NCI-H2227 treated with DMSO at 0.1 percent for 48 hours (cell line): ENCODE measurements at regions not wholly inside any gene's neighbourhood (a gene's known extent, or its start where the extent isn't known, plus 50 kb on each side); places are given as distances from the start of the nearest gene placed in this dataset.
"Not testable (repeated sequence)": the region's sequence is repeated elsewhere in the genome, so short reads cannot be mapped to it uniquely, and the experiment has no call there.

Experiments used
- DNase-seq: peaks from one replicate; lab custom pipeline; 2025; lab: John Stamatoyannopoulos, UW

DNA sequence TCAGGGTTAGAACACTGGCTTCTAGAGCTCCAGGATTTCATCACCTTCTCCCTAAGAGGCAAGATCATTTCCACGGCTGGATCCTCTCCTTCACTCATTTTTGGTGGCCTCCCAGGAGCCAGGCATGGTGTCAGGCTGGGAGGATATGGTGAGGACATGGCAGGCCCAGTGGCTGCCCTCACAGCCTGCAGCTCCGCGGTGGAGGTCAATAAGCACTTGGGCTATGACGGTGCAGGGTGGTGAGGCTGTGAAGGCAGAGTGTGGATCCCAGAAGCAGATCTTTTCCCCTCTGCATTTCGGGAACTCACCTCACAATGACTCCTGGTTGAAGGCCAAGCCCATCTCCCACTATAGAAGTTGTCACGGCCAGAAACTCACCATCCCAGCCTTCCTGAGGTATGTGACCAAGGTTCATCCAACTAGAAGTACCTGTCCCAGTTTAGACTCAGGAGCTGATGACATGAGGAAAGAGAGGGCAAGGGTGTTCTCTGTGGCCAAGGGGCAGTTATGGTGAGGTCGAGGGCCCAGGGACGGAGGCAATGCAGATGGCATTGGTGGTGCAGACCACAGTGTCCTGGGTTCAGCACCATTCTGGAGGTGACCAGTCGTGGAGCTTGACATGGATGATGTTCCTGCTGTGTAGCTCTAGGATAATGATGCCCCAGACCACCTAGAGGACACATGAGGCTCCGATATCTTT, 100.1 kb upstream of the SMAD3 start:
- DNase-seq: no peak

DNA sequence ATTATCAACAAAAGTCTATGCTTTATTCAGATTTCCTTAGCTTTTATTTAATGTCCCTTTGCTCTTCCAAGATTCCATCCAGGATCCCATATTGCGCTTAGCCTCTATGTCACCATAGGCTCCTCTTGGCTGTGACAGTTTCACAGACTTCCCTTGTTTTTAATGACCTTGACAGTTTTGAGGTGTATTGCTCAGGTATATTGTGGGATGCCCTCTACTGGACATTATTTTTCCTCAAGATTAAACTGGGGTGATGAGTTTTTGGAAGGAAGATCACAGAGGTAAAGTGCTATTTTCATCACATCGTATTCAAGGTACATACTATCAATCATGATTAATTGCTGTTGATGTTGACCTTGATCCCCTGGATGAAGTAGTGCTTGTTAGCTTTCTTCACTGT, 99.1 kb upstream of the SMAD3 start:
- no peak for DNase-seq

DNA sequence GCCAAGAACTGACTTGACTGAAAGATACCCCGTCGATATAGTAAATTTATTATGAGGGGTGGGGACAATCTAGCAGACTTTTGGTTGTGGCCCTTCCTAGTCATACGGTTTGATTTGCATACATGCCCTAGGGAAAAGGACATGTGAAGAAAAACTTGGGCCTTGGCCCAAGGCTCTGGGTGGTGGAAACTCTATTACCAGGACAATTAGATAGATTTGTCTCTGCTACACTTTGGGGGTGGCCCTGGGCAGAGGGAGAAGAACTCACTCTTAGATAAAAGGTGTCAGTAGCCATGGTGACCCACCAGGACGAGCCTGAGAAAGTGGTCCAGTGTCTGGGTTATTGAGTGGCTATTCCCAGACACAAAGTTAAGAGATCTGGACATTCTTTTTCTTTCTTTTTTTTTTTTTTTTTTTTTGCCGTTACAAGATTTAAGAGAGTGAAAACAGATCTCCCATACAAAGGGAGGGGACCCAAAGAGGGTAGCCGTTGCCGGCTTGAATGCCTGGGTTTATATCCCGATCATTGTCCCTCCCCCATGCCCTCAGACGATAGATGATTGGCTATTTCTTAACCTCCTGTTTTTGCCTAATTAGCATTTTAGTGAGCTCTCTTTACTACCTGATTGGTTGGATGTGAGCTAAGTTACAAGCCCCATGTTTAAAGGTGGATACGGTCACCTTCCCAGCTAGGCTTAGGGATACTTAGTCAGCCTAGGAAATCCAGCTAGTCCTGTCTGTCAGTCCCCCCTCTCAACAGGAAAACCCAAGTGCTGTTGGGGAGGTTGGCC, 96.4 kb upstream of the SMAD3 start:
- no peak for DNase-seq

DNA sequence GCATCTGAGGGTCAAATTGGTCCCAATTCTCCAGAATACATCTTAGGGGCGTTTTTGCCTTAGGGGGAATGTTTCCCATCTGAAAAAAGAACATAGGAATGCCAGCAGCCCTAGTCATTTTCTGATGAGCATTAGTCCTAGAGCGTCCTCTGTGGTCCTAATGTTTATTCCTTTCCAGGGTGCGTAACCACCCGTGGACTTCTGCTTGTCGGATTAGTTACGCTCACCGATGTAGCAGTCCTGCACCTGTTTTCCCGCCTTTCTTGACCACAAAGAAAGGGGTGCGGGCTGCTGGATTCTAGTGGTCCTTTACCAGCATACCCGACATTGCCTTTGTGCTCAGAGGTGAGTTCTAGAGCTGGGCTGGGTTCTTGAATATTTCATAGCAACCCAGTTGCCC, 91.3 kb upstream of the SMAD3 start:
- not testable (repeated sequence) for DNase-seq

DNA sequence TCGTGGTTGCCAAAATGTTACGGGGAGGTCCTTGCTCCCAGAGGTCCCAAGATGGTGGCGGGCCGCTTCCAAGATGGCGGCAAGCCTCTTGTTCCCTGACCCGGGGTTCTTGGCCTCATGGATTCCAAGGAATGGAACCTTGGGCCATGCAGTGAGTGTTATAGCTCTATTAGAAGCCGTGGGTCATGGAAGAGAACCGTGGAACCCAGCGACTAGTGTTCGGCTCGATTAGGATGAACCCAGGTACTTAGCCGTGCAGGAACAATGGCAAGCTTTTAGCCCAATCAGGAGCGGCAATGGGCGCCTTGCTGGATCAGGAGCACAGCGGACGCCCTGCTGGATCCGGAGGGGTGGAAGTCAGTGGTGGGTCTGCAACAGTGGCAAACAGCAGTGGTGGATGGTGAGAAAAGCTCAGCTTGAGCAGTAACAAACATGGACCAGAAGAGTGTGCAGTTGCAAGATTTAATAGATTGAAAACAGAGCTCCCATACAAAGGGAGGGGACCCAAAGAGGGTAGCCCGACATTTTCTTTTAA, 89.2 kb upstream of the SMAD3 start:
- not testable (repeated sequence) for DNase-seq

DNA sequence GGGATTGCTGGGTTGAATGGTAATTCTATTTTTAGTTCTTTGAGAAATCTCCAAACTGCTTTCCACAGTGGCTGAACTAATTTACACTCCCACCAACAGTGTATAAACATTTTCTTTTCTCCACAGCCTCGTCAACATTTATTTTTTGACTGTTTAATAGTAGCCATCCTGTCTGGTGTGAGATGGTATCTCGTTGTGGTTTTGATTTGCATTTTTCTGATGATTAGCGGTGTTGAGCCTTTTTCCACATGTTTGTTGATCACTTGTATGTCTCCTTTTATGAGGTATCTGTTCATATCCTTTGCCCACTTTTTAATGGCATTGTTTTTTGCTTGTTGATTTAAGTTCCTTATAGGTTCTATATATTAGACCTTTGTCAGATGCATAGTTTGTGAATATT, 85.1 kb upstream of the SMAD3 start:
- DNase-seq: not testable (repeated sequence)

DNA sequence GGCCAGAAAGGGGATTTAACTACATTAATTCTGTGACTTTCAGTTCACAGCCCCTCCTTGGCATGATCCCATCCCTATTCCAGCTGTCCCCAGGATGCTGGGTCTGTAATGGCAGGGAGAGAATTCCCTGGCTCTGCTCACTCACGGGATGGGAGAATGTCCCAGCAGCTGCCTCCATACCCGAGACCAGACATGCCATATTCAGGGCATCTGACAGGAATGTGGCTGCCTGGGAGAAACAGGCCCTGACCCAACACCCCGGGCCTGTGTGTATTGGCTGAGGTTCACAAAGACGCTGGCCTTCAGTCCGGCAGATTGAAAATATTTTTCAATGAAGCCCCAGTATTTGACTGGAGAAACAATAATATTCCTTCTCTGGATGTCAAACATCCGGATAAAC, 83.6 kb upstream of the SMAD3 start:
- no peak for DNase-seq

DNA sequence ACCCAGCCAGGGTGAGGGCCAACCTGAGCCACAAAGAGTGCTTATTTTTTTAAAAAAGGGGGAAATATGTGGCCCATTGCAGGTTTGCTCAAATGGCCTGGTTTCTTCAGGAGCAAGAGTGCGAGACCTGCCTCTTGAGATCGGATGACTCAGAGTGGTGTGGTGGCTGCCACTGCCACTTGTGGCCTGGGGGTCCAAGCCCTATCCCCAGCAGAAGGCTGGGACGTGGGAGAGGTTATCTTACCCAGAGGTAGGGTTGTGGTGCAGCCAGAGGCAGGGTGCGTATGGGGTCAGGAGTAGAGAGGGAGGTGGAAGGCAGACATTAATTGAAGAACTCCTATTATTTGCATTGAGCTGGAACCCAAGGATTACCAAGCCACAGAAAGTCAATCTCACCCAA, 83.2 kb upstream of the SMAD3 start:
- DNase-seq: no peak

DNA sequence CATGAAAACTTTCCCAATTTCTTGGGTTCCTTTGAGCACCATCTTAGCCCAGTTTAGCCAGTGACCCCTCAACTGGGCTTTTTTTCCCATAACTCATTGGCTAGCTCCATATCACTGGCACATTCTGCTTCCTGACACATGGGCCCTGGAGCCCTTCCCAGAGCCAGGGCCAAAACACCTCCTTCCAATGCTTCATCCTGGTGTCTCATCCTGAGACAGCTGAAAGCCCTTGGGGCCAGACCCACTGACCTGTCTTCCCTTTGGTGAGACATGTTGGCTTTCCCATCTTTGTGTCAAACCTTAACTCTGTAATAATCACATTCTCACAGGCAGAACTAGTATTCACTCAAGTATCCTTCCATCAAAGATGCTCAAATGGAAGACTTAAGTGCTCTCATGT, 82.6 kb upstream of the SMAD3 start:
- DNase-seq: no peak

DNA sequence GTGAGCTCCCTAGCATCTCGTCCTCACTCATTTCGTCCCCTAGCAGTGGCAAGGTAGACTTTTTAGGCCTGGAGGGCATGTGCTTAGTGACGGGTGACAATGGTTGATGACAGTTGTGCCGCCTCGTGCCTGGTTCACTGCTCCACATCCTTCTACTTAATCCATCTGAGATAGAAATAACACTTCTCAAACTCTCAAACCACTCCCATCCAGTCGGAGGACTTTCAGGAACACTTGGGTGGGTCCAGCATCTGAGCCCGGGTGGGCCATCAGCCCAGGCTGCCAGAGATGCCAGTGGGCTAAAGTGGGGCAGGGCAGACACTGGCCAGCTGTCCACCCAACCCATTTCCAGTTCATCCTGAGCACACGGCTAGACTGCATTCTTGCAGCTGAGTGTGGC, 79.7 kb upstream of the SMAD3 start:
- DNase-seq: no peak

DNA sequence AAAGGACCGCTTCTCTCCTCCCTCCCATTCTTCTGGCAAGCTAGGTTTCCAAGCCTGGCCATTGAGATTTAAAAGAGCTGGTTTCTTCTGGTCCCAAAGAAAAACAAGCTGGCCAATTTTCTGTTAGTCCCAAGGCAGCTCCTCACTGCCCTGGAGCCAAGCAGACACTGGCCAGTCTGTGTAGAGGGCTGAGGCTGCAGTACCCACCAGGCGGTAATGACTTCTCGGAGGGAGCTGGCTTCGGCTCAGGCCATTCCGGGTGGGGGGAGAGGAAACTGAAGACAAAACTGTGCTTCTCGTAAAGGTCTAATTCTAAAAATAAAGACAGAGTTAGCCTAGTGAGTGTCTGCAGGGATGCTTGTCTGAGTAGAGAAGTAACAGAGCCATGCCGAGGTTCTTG, 78.5 kb upstream of the SMAD3 start:
- no peak for DNase-seq

DNA sequence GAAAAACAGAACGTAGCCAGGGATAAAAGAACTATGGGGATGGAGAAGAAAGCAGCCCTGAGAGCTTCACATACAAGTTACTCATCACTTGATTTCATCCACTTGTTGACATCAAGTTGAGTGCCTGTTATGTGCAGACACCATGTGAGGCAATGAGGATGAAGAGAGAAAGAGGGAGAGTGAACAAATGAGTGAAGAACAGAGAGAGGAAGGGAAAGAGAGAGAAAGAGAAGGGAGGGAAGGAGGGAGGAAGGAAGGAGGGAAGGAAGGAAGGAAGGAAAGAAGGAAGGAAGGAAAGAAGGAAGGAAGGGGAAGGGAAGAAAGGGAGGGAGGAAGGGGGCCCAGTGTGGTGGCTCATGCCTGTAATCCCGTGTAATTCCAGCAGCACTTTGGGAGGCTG, 72.3 kb upstream of the SMAD3 start:
- DNase-seq: no peak

DNA sequence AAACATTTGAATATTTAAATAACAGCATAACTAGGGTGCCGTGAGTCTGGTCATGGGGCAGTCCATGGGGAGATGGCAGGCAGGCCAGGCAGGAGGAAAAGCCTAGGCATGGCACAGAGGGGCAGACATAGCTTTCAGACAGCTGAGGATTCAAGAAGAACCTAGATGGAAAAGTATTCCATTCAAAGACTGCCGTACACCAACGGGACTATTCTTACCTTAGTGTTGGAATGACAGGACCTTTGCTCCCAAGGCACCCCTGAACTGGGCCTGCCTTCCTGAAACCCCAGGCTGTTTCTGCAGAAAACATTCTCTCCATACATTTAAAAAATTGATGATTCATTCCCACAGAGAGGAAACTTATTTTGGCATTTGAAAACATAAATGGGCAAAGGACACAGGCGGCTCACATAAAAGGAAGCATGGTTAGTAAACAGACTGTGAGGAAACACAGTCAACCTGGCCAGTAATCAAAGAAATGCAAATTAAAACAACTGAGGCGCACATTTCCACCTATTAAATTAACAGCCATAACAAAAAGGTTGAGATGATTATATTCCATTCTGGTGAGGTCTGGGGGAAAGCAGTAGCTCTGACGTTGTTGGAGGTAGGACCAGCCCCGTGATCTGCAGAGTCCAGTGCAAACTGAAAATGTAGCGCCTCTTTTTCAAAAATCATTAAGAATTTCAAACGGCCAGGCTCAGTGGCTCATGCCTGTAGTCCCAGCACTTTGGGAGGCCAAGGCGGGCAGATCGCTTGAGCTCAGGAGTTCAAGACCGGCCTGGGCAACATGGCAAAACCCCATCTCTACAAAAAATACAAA, 71.3 kb upstream of the SMAD3 start:
- no peak for DNase-seq

DNA sequence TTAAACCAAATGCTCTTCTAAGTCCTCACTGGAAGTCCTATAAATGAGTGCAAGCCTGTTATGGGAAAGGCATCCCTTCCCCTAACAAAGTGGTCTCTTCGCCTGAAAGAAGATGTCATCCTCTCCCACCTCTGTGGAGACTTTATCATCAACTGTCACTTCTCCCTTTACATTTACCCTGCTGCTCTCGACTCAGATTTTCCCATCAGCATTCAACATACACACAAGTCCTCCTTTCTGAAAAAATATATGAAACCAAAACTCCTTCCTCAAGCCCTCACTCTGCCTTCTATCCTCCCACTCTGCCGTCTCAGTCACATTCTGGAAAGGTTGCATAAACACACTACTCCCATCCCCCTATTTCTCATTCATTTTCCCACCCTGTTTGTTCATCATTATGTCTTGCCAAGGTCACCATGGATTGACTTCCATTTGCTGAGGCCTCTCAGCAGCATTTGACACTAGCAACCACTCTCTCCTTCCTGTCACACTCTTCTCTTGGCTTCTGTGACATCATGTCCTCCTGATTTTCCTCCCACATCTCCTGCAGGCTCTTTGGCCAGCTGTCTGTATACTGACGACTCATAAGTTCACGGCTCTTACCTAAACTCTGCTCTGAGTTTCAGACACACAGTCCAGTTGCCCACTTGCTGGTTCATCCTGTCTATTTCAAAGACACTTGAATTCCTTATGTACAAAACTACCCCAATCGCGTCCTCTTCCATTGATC, 70.3 kb upstream of the SMAD3 start:
- DNase-seq: no peak

DNA sequence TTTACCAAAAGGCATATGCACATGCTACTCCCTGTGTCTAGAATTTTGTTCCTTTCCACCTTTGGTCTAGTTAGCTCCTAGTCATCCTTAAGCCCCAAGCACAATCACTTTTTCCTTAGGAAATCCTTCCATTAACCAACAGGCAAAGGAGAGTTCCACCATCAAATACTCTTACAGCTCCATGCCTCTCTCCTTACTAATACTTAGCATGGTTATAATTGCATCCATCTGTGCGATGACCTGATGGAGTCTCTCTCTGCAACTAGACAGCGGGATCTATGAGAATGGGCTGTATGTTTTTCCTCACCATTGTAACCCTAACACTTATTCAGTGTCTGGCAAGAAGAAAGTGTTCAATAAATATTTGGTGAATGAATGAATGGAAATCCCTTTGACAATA, 69.3 kb upstream of the SMAD3 start:
- DNase-seq: no peak

DNA sequence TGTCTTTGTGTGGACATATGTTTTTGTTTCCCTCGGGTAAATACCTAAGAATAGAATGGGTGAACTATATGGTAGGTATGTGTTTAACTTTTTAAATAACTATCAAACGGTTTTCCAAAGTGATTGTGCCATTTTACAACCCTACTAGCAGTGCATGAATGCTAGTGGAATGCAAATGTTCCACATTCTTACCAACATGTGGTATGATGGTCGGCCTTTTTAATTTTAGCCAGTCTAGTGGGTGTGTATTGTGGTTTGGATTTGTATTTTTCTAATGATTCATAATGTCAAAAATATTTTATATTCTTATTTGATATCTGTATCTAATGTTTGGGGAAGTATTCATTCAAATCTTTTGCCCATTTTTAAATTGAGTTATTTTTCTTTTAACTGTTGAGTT, 68.2 kb upstream of the SMAD3 start:
- DNase-seq: no peak

DNA sequence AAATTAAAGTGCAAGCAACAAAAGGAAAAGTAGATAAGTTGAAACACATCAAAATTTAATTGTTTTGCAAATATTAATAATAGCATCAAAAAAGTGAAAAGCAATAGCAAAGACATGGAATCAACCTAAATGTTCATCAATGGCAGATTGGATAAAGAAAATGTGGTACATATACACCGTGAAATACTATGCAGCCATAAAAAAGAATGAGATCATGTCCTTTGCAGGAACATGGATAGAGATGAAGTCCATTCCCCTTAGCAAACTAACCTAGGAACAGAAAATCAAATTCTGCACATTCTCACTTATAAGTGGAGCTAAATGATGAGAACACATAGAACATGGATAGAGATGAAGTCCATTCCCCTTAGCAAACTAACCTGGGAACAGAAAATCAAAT, 67.2 kb upstream of the SMAD3 start:
- not testable (repeated sequence) for DNase-seq

DNA sequence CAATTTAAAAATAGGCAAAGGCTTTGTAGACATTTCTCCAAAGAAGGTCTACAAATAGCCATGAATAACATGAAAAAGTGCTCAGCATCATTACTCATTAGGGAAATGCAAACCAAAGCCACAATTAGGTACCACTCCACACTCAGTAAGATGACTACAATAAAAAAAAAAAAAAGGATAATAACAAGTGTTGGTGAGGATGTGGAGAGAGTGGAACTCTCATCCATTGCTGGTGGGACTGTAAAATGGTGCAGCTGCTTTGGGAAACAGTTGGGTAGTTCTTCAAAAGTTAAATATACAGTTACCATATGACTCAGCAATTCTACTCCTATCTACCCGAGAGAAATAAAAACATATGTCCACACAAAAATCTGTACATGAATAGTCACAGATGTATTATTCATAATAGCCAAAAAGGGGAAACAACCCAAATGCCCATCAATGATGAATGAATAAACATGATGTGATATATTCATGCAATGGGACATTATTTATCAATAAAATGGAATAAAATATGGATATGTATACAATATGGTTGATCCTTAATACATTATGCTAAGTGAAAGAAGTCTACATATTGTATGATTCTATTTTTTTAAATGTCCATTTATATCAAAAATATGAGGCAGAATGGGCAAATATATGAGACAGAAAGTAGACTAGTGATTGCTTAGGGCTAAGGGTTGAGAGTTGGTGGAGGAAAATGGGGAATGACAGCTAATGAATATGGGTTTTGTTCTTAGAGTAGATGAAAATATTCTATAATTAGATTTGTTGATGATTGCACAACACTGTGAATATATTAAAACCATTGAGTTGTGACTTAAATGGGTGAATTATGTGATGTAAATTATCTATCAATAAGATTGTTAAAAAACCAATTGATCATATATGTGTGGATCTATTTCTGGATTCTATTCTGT, 66.1 kb upstream of the SMAD3 start:
- no peak for DNase-seq

DNA sequence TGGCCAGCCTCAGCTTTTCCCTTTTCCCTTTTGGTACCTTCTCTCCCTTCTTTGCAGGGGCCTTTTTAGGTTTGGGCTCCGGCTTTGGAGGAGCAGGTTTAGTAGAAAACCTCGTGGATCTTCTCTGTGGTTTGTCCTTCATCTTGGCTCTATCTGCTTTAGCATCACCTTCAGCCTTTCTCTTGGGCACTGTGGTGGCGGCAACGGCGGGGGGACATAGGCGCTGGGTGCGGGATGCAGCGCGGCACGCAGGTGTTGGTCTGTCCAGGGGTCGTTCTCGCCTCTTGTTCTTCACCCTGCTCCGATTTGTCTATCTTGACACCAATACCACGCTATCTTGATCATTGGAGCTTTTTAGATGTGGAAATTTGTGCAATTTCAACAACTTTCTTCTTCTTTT, 64.5 kb upstream of the SMAD3 start:
- DNase-seq: no peak

DNA sequence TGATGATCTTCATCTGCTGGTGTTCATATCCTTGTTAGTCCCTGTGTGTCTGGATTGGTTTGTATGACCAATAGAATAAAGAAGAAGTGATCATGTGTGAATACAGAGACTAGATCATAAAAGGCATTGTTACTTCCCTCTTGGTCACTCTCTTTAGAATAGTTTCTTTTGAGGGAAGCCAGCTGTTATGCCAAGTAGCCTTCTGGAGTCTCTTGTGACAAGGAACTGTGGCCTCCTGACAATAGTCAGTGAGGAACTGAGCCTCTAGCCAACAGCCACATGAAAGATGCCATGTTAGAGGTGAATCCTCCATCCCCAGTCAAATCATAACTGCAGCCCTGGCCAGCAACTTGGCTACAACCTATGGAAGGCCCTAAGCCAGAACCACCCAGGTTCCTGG, 63.0 kb upstream of the SMAD3 start:
- no peak for DNase-seq

DNA sequence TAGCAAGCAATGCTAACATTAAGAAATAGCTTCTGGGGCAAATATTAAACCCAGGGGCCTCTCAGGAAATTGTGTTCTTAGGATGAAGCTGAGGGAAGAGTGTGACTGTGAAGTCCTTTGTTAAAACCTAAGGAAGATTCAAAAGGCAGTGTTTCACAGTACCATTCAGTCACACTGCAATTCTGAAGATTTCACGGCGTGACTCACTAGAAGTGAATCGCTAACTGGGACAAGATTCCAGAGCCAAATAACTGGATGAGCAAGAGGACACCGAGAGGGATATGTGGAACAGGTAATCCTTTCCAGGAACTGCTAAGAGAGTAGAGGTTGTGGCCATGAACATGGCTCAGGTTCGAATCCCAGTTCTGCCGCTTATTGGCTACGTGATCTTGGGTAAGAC, 61.8 kb upstream of the SMAD3 start:
- DNase-seq: no peak
